ENCODE measurements at regions not wholly inside any gene's neighbourhood (a gene's known extent, or its start where the extent isn't known, plus 50 kb on each side); places are given as distances from the start of the nearest gene placed in this dataset.
"Not testable (repeated sequence)": the region's sequence is repeated elsewhere in the genome, so short reads cannot be mapped to it uniquely, and the experiment has no call there.

DNA sequence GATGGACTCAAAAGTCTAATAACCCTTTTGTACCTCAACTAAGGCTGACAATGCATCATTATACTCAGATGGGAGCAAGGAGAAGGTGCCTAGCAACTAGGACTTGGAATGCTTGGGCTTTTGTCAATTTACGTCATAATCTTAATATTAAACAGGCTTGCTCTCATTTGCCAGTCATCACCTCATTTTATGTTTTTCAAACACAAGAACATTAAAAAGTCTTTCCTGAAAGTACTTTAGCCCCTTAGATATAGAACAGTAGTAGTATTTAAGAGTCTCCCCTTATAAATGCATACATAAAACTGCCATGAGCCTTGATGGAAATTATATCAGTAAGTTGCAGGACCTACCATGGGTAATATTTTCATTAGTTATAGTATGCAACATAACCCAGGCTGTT is 150.7 kb upstream of the INTU start:
- no peak overlapping the region for H3K4me3 ChIP-seq
- H3K36me3 ChIP-seq, result no peaks in the 10 kb centered on the region
- no peaks in the 10 kb centered on the region for H3K9me3 ChIP-seq
- no peaks in the 10 kb centered on the region for H3K4me1 ChIP-seq
- TF ChIP-seq POLR2A (IDR thresholded peaks at IDR 0.05), result no peak
- TF ChIP-seq, protein P1, sequence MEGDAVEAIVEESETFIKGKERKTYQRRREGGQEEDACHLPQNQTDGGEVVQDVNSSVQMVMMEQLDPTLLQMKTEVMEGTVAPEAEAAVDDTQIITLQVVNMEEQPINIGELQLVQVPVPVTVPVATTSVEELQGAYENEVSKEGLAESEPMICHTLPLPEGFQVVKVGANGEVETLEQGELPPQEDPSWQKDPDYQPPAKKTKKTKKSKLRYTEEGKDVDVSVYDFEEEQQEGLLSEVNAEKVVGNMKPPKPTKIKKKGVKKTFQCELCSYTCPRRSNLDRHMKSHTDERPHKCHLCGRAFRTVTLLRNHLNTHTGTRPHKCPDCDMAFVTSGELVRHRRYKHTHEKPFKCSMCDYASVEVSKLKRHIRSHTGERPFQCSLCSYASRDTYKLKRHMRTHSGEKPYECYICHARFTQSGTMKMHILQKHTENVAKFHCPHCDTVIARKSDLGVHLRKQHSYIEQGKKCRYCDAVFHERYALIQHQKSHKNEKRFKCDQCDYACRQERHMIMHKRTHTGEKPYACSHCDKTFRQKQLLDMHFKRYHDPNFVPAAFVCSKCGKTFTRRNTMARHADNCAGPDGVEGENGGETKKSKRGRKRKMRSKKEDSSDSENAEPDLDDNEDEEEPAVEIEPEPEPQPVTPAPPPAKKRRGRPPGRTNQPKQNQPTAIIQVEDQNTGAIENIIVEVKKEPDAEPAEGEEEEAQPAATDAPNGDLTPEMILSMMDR (IDR thresholded peaks at IDR 0.05), result no peak
- TF ChIP-seq POLR2AphosphoS5 (IDR thresholded peaks at IDR 0.05; ENCODE audit: insufficient read depth in 1 of 2, low read depth in 1 of 2), result no peak
- no peak for DNase-seq (ENCODE audit: extremely low spot score in 2 of 2)
- intact Hi-C loops (cut with DNase I), result no loop called here
- H3K27ac ChIP-seq, result no peak overlapping the region
- no peaks in the 10 kb centered on the region for H3K27me3 ChIP-seq

DNA sequence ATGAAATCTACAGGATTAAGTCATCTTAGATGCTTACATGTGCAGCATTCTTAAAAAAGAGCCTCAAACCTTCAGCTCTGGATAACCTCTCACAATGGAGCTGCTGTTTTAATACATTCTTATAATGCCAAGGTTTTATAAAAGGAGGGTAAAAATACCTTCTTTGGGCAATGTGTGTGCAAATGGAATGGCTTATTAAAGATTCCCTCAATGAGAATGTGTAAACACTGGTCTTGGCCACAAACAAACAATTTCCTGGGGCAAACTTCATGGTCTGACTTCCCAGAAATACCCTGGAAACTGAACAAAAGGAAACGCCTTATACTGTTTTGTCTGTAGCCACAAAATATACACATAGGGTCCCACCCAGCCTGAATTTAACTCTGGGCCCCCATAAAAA is 148.6 kb upstream of the INTU start:
- H3K9me3 ChIP-seq, result no peaks in the 10 kb centered on the region
- H3K4me3 ChIP-seq, result no peak overlapping the region
- no peak for DNase-seq (ENCODE audit: extremely low spot score in 2 of 2)
- TF ChIP-seq POLR2A (IDR thresholded peaks at IDR 0.05), result no peak
- H3K36me3 ChIP-seq, result no peaks in the 10 kb centered on the region
- intact Hi-C loops (cut with DNase I), result no loop called here
- no peak overlapping the region for H3K27ac ChIP-seq
- H3K4me1 ChIP-seq, result no peaks in the 10 kb centered on the region
- H3K27me3 ChIP-seq, result no peaks in the 10 kb centered on the region

DNA sequence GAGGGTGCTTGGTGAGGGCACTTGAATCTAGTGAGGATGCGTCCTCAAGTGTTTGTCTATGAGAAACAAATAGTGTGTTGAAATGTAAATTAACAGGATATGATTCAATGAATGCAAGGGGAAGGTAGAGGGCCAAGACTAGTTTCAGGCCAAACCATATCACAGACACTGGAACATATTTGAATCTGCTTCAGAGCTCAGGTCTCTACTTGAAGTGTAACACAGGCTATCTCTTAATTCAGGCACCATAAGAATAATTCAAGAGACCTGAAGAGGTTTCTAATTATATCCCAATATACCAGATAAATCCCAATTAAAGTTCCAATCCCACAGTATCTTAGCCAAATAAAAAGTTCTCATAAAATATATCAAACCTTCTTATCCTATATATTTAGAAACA is 146.5 kb upstream of the INTU start:
- no peaks in the 10 kb centered on the region for H3K27me3 ChIP-seq
- H3K9me3 ChIP-seq, result no peaks in the 10 kb centered on the region
- H3K36me3 ChIP-seq, result no peaks in the 10 kb centered on the region
- H3K27ac ChIP-seq, result no peak overlapping the region
- TF ChIP-seq POLR2AphosphoS5 (IDR thresholded peaks at IDR 0.05; ENCODE audit: insufficient read depth in 1 of 2, low read depth in 1 of 2), result no peak
- TF ChIP-seq, protein P1 (IDR thresholded peaks at IDR 0.05), result no peak
- DNase-seq (ENCODE audit: extremely low spot score in 2 of 2), result no peak
- H3K4me3 ChIP-seq, result no peak overlapping the region
- intact Hi-C loops (cut with DNase I), result no loop called here
- H3K4me1 ChIP-seq, result no peaks in the 10 kb centered on the region

DNA sequence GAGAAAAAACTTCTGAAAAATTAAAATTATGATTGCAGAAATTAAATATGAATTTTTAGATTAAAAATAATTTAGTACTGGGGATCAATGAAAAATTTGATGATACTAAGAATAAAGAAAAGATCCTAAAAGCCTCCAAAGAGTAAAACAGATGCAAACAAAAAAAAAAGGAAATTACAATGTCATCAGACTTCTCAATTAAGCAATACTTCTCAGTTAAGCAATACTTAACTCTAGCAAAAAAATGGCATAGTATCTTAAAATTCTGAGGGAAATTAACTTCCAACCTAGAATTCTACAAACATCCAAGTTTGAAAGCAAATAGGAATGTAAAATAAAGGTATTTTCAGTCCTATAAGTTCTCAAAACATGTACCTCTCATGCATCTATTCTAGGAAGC is 141.2 kb upstream of the INTU start:
- H3K36me3 ChIP-seq, result no peaks in the 10 kb centered on the region
- H3K27me3 ChIP-seq, result no peaks in the 10 kb centered on the region
- no peaks in the 10 kb centered on the region for H3K4me1 ChIP-seq
- intact Hi-C loops (cut with DNase I), result no loop called here
- no peak for DNase-seq (ENCODE audit: extremely low spot score in 2 of 2)
- H3K4me3 ChIP-seq, result no peak overlapping the region
- H3K27ac ChIP-seq, result no peak overlapping the region
- TF ChIP-seq POLR2A (IDR thresholded peaks at IDR 0.05), result no peak
- TF ChIP-seq, protein P1 (IDR thresholded peaks at IDR 0.05), result no peak
- no peak for TF ChIP-seq POLR2AphosphoS5 (IDR thresholded peaks at IDR 0.05; ENCODE audit: insufficient read depth in 1 of 2, low read depth in 1 of 2)
- no peaks in the 10 kb centered on the region for H3K9me3 ChIP-seq

DNA sequence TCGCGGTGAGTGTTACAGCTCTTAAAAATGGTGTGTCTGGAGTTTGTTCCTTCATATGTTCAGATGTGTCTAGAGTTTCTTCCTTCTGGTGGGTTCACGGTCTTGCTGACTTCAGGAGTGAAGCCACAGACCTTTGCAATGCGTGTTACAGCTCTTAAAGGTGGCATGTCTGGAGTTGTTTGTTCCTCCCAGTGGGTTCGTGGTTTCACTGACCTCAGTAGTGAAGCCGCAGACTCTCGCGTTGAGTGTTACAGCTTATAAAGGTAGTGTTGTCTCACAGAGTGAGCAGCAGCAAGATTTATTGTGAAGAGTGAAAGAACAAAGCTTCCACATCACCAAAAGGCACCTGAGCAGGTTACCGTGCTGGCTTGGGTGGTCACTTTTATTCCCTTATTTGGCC is 135.9 kb upstream of the INTU start:
- H3K36me3 ChIP-seq; H3K4me1 ChIP-seq; H3K27ac ChIP-seq; H3K9me3 ChIP-seq; H3K4me3 ChIP-seq; DNase-seq (ENCODE audit: extremely low spot score in 2 of 2); intact Hi-C loops (cut with DNase I); H3K27me3 ChIP-seq: not testable (repeated sequence)

DNA sequence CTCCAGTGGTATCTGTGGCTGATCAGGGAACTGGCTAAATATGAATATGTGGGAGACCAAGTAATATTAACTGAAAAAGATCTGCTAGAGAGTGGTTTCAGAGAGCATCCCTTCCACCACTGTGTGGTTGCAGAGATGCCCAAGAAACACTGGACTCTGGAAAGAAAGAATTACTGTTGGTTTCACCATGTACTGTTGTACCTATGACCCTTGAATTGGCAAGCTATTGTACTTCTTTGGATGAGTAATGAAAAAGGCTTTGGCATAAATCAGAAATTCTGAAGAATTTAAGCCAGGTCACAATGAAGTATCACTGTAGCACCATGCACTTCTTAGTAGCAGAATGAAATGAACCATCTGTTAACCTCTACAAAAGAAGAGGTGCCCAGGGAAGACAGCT is 134.4 kb upstream of the INTU start:
- H3K4me1 ChIP-seq, result no peaks in the 10 kb centered on the region
- no peak overlapping the region for H3K27ac ChIP-seq
- no peaks in the 10 kb centered on the region for H3K36me3 ChIP-seq
- H3K4me3 ChIP-seq, result no peak overlapping the region
- no peaks in the 10 kb centered on the region for H3K27me3 ChIP-seq
- H3K9me3 ChIP-seq, result no peaks in the 10 kb centered on the region
- DNase-seq (ENCODE audit: extremely low spot score in 2 of 2), result no peak
- TF ChIP-seq, protein P1 (IDR thresholded peaks at IDR 0.05), result no peak
- TF ChIP-seq POLR2AphosphoS5 (IDR thresholded peaks at IDR 0.05; ENCODE audit: insufficient read depth in 1 of 2, low read depth in 1 of 2) (no peak), POLR2A (IDR thresholded peaks at IDR 0.05) (no peak)
- intact Hi-C loops (cut with DNase I), result no loop called here
